Fibroblast of the aortic adventitia (primary cell): ENCODE measurements at regions not wholly inside any gene's neighbourhood (a gene's known extent, or its start where the extent isn't known, plus 50 kb on each side); places are given as distances from the start of the nearest gene placed in this dataset.
A peak's percentile ranks its signal among the peaks of the same experiment; 100 is the strongest.
"Not testable (repeated sequence)": the region's sequence is repeated elsewhere in the genome, so short reads cannot be mapped to it uniquely, and the experiment has no call there.

Source experiments
- DNase-seq: peaks from one replicate; pipeline ENCODE4 v3.0.0-alpha.2; 2010; ENCODE audit warnings: low read depth
- H3K4me3 ChIP-seq: 2 replicates; pipeline ENCODE4 v1.5.1; 2011; ENCODE audit warnings: low read depth, mild to moderate bottlenecking, control low read depth, low read length, moderate library complexity
- TF ChIP-seq, protein P1 (sequence below): IDR thresholded peaks from 2 replicates; pipeline ENCODE4 v1.5.1; 2011; ENCODE audit warnings: mild to moderate bottlenecking, low read length, control low read depth, inconsistent platforms; ENCODE audit not compliant: insufficient read depth

- no peak overlapping the region for H3K4me3 ChIP-seq
- DNase-seq: no peak
- TF ChIP-seq, protein P1, sequence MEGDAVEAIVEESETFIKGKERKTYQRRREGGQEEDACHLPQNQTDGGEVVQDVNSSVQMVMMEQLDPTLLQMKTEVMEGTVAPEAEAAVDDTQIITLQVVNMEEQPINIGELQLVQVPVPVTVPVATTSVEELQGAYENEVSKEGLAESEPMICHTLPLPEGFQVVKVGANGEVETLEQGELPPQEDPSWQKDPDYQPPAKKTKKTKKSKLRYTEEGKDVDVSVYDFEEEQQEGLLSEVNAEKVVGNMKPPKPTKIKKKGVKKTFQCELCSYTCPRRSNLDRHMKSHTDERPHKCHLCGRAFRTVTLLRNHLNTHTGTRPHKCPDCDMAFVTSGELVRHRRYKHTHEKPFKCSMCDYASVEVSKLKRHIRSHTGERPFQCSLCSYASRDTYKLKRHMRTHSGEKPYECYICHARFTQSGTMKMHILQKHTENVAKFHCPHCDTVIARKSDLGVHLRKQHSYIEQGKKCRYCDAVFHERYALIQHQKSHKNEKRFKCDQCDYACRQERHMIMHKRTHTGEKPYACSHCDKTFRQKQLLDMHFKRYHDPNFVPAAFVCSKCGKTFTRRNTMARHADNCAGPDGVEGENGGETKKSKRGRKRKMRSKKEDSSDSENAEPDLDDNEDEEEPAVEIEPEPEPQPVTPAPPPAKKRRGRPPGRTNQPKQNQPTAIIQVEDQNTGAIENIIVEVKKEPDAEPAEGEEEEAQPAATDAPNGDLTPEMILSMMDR: no peak
Observed at GRCh38 chr1:24250791-24251190, 63.7 kb upstream of the IFNLR1 start.

- TF ChIP-seq, protein P1: no peak
- no peak overlapping the region for H3K4me3 ChIP-seq
- no peak for DNase-seq
Observed at GRCh38 chr1:24250224-24250623, 63.1 kb upstream of the IFNLR1 start.

DNA sequence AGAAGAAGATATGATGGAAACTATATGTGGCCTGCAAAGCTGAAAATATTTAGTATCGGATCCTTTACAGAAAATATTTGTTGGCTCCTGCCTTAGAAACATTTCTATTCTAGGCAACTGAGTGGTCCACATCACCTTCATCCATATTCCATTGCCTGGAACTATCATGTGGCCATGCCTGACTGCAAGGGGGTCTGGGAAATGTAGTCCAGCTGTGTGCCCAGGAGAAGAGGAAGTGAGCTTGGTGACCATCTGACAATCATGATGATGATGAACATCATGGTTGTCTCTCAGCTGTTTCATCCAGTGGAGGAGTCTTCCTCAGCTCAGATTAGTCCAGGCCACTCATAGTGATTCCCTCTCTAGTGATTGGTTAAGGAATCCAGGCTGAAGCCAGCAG, 61.8 kb upstream of the IFNLR1 start:
- DNase-seq: no peak
- no peak overlapping the region for H3K4me3 ChIP-seq
- TF ChIP-seq, protein P1: no peak

GRCh38 chr1:24247337-24247736, 60.2 kb upstream of the IFNLR1 start:
- not testable (repeated sequence) for H3K4me3 ChIP-seq, DNase-seq

GRCh38 chr1:24244519-24245268, 57.6 kb upstream of the IFNLR1 start:
- TF ChIP-seq, protein P1: no peak
- H3K4me3 ChIP-seq: no peak overlapping the region
- no peak for DNase-seq

DNA sequence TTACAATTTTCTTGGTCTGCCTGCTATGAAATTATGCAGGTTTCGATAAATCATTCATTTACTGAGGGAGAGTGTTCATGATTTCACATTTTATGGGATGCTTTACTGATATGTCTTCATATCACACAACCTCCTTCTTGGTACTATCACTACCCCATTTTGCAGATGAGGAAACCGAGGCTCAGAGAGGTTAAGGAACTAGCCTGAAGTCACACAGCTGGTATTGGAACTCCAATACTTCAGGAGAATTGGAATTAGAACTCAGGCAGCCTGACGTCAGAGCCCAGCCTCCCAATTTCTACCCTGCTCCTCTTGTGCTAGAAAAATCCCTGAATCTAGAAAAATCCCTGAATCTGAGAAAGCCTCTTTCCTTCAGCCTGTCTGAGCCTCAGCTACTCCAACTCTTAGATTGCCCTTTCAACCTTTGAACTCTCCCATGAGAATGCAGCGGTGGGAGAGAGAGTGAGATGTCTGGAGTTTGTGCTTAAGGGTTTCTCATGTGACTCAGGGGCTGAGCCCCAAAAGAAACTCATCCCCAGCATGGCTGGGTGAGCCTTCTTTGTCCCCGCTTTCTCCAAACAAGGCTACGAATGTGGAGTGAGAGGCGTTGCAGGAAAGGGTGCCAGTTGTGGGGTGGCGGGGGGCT, 50.8 kb upstream of the IFNLR1 start:
- TF ChIP-seq, protein P1: no peak
- DNase-seq: no peak
- no peak overlapping the region for H3K4me3 ChIP-seq

- TF ChIP-seq, protein P1: no peak
- DNase-seq: peak; percentile 77
- H3K4me3 ChIP-seq: no peak overlapping the region
Observed at GRCh38 chr1:24236789-24237371, 49.8 kb upstream of the IFNLR1 start.
